Right renal cortex interstitium (tissue), 3 donors: ENCODE measurements at regions not wholly inside any gene's neighbourhood (a gene's known extent, or its start where the extent isn't known, plus 50 kb on each side); places are given as distances from the start of the nearest gene placed in this dataset.
"Not testable (repeated sequence)": the region's sequence is repeated elsewhere in the genome, so short reads cannot be mapped to it uniquely, and the experiment has no call there.

Source experiments
- DNase-seq, 3 donors: peaks; one replicate each; pipeline ENCODE4 v3.0.0-alpha.2; 2013; ENCODE audit warnings: low read depth in 3 of 3, low spot score in 2 of 3

DNA sequence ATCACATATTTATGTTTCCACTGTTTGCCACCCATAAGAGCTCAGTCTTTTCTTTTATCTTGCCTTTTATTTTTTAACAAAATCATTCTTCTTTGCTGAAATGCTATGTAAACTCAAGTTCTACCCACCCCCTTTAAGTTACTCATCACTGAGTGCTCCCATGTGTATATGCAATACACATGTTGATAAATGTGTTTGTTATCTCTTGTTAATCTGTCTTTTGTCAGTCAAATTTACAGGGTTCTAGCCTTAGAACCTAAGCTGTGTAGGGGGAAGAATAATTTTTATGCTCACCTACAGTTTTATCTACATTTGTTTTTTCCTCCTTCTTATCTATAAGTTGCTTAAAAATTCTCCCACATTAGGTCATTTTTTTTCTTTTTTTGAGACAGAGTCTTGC lies 1195.9 kb downstream of the ROBO2 start:
- DNase-seq, result no peak

DNA sequence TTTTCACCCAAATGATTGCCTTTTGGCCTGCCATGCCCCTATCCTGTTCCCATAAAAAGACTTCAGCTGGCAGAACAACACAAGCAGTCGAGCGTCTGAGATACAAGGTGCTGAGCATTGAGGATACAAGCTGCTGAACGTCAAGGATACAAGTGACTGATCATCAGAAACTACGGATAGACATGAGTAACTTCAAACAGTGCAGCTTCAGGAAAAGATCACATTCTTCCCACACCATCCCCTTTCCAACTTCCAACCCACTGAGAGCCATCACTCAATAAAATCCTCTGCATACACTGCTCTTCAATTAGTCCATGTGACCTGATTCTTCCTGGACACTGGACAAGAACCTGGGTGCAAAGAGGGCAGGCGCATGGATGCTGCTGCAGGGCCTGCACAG lies 1198.9 kb downstream of the ROBO2 start:
- DNase-seq, result no peak

GRCh38 chr3:78242724-78243123 lies 1202.8 kb downstream of the ROBO2 start:
- no peak for DNase-seq

- DNase-seq, result no peak
These were observed 1204.2 kb downstream of the ROBO2 start for GRCh38 chr3:78244136-78244535.

- DNase-seq, result no peak
These were observed 1209.4 kb downstream of the ROBO2 start for GRCh38 chr3:78249294-78249693.

GRCh38 chr3:78253860-78254259 lies 1214.0 kb downstream of the ROBO2 start:
- DNase-seq, result no peak

- no peak for DNase-seq
These were observed 1215.5 kb downstream of the ROBO2 start for GRCh38 chr3:78255403-78255802.

DNA sequence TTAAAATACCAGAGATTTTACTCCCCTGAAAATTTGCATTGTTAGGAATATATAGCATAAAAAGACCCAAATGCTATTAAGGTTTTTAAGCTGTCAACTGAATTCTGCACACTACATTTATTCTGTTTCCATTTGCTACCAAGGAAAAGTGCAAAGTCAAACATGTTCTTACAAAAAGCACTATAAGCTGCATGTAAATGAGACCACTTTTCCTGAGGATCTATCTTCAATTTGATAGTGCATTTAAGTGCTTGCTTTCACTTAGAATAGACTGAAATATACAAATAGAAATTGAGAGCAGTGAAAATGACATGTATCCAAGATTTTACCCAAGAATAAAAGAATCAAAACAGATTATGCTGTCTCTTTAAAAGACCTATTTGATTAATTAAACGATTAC lies 1216.2 kb downstream of the ROBO2 start:
- DNase-seq, result no peak

GRCh38 chr3:78257951-78258530 lies 1218.1 kb downstream of the ROBO2 start:
- DNase-seq, result no peak

DNA sequence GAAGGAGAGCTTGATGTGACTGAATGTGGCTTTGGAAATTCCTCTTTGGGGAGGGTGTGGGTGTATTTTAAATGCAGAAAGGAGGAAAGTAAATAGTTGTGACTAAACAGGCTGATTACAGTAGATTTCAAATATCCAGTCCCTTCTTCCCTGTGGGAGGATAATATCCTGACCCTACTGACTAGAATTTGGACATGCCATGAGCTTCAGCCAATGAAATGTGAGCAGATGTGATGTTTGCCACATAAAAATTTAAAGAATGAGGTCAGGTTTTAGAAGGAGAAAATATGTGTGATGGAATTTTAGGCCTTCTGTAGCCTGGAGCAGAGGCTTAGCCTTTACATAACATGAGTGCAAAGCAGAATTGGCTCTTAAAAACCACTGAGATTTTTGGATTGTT lies 1218.9 kb downstream of the ROBO2 start:
- no peak for DNase-seq

- no peak for DNase-seq
These were observed 1220.5 kb downstream of the ROBO2 start for GRCh38 chr3:78260388-78260787.

DNA sequence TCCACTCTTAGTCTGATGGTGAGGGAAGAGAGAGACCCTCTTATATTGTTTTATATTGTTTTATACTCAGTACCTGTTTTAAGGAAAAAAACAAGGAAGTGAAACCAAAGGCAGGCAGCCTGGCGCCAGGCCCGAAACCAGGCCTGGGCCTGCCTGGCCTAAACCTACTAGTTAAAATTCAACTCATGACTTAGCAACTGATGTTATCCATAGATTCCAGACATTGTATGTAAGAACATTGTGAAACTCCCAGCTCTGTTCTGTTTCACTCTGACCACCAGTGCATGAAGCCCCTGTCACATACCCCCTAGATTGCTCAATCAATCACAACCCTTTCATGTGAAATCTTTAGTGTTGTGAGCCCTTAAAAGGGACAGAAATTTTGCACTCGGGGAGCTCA lies 1226.7 kb downstream of the ROBO2 start:
- not testable (repeated sequence) for DNase-seq

GRCh38 chr3:78267235-78267634 lies 1227.3 kb downstream of the ROBO2 start:
- DNase-seq, result no peak

GRCh38 chr3:78268087-78268486 lies 1228.2 kb downstream of the ROBO2 start:
- DNase-seq, result no peak

- DNase-seq, result no peak
These were observed 1229.1 kb downstream of the ROBO2 start for GRCh38 chr3:78268716-78269668.

GRCh38 chr3:78273326-78273725 lies 1233.4 kb downstream of the ROBO2 start:
- no peak for DNase-seq

- no peak for DNase-seq
These were observed 1234.7 kb downstream of the ROBO2 start for GRCh38 chr3:78274475-78275065.

GRCh38 chr3:78275420-78275852 lies 1235.5 kb downstream of the ROBO2 start:
- DNase-seq, result no peak

GRCh38 chr3:78277220-78277619 lies 1237.3 kb downstream of the ROBO2 start:
- DNase-seq, result no peak

GRCh38 chr3:78277801-78278200 lies 1237.9 kb downstream of the ROBO2 start:
- no peak for DNase-seq

DNA sequence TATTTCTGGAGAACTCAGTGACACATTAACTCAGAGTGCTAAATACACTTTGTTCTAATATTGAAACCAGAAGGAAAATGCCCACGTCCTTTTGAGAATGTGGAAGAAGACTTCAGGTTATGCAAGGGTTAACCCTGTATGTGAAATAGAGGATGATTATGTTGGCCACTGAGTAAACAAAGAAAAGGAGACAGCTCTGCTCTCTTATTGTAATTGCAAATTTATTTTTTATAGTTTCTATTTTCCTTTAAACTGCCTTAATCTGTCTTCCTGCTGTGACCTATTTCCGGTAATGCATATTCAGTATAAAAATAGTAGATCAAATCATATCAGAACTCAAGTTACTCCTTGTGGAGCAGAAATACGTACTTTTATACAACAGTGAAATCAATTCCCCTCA lies 1239.2 kb downstream of the ROBO2 start:
- no peak for DNase-seq

GRCh38 chr3:78281381-78281780 lies 1241.5 kb downstream of the ROBO2 start:
- no peak for DNase-seq
